Mesothelial cell of epicardium (in vitro differentiated cells): ENCODE measurements at regions not wholly inside any gene's neighbourhood (a gene's known extent, or its start where the extent isn't known, plus 50 kb on each side); places are given as distances from the start of the nearest gene placed in this dataset.

Source experiments
- DNase-seq, 2 experiments: peaks; one replicate each; pipeline ENCODE4 v3.0.0; 2021; ENCODE audit warnings: low spot score in 2 of 2; ENCODE audit not compliant: unreplicated experiment in 2 of 2
- H3K27ac Mint-ChIP-seq: 2 replicates; pipeline ENCODE4 v1.8.0; 2021; ENCODE audit warnings: mixed read lengths
- H3K27me3 Mint-ChIP-seq: 2 replicates; pipeline ENCODE4 v1.8.0; 2021; ENCODE audit warnings: low read depth, mixed read lengths
- H3K36me3 Mint-ChIP-seq: 2 replicates; pipeline ENCODE4 v1.8.0; 2021; ENCODE audit warnings: mixed read lengths
- H3K4me1 Mint-ChIP-seq: 2 replicates; pipeline ENCODE4 v1.8.0; 2021; ENCODE audit warnings: mixed read lengths
- H3K4me3 Mint-ChIP-seq: 2 replicates; pipeline ENCODE4 v1.8.0; 2021; ENCODE audit warnings: mild to moderate bottlenecking, moderate library complexity, mixed read lengths
- H3K9me3 Mint-ChIP-seq: 2 replicates; pipeline ENCODE4 v1.8.0; 2021; ENCODE audit warnings: mixed read lengths
- TF ChIP-seq, protein P1 (sequence below): fragments of 200-600 bp; sonication (generic); IDR thresholded peaks from one replicate; pipeline ENCODE4 v1.5.0; 2021; ENCODE audit warnings: antibody characterized with exemption; ENCODE audit not compliant: unreplicated experiment

DNA sequence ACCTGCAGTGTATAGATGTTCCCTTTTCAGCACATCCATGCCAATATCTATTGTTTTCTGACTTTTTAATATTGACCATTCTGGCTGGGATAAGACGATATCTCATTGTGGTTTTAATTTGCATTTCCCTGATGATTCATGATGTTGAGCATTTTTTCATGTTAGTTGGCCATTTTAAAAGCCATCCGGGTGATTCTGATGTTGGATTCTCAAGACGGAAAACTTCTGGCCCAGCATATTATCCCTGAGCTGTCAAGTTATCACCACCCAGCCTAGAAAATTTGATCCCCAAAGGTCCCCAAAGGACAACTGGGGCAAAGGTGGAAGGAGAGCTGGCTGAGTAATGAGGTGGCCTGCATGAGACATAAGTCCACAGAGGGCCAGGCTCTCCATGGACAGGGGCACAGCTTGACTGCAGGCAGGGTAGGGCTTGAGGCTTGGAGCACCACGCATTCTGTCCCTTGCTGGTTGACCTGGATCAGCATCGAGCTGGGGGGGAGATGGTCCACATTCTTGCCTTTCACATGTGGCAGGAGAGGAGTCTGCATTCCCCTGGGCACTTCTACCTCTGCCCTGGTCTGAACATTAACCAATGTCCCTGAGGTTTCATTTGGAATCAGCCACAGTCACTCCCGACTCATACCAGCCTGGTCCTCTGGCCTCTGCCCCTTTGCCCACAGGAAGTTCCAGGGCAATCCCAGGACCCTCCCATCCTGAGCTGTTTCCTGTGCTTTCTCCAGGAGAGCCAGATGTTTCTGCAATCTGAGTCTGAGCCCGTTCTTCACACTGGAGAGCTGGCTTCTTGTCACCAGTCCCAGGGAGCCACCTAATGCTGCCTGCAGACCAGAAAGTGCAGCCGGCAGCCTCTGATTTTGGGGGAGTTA, 69.2 kb downstream of the ISG20 start:
- H3K27ac Mint-ChIP-seq = no peak overlapping the region
- H3K4me3 Mint-ChIP-seq = no peak overlapping the region
- no peaks in the 10 kb centered on the region for H3K9me3 Mint-ChIP-seq

DNA sequence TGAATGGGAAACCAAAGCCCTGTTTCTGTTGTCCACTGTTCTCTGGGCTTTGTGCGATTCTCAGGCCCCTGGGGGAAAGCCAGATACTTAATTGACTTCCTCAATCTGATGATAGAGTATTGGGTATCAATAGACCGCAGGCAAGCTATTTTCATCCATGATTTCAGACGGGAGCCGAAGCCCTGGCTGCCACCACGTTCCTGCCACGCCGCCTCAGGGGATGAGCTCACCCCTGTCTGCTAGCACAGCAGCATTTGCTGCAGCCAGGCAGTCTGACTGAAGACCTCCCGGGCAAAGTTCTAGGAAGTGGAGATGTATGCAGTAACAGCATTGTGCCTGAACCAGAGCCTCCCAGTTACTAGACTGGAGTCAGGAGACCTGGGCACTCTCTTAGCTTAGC, 69.8 kb downstream of the ISG20 start:
- DNase-seq = no peak
- Mint-ChIP-seq H3K36me3 (no peaks in the 10 kb centered on the region), H3K27me3 (peaks cover 90% of the 10 kb centered on the region), H3K4me3 (no peak overlapping the region), H3K4me1 (no peaks in the 10 kb centered on the region), H3K9me3 (no peaks in the 10 kb centered on the region), H3K27ac (no peak overlapping the region)
- TF ChIP-seq, protein P1, sequence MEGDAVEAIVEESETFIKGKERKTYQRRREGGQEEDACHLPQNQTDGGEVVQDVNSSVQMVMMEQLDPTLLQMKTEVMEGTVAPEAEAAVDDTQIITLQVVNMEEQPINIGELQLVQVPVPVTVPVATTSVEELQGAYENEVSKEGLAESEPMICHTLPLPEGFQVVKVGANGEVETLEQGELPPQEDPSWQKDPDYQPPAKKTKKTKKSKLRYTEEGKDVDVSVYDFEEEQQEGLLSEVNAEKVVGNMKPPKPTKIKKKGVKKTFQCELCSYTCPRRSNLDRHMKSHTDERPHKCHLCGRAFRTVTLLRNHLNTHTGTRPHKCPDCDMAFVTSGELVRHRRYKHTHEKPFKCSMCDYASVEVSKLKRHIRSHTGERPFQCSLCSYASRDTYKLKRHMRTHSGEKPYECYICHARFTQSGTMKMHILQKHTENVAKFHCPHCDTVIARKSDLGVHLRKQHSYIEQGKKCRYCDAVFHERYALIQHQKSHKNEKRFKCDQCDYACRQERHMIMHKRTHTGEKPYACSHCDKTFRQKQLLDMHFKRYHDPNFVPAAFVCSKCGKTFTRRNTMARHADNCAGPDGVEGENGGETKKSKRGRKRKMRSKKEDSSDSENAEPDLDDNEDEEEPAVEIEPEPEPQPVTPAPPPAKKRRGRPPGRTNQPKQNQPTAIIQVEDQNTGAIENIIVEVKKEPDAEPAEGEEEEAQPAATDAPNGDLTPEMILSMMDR = no peak

More for the DNA sequence above, 69.2 kb downstream of the ISG20 start:
- peaks cover 90% of the 10 kb centered on the region for H3K27me3 Mint-ChIP-seq
- no peaks in the 10 kb centered on the region for H3K4me1 Mint-ChIP-seq
- no peaks in the 10 kb centered on the region for H3K36me3 Mint-ChIP-seq
- TF ChIP-seq, protein P1 = no peak
- no peak for DNase-seq

- H3K27me3 Mint-ChIP-seq = peaks cover 88% of the 10 kb centered on the region
- no peak for DNase-seq
- no peak overlapping the region for H3K27ac Mint-ChIP-seq
- H3K36me3 Mint-ChIP-seq = no peaks in the 10 kb centered on the region
- TF ChIP-seq, protein P1 = no peak
- no peaks in the 10 kb centered on the region for H3K4me1 Mint-ChIP-seq
- H3K4me3 Mint-ChIP-seq = no peak overlapping the region
- H3K9me3 Mint-ChIP-seq = no peaks in the 10 kb centered on the region
These were observed 71.4 kb downstream of the ISG20 start for GRCh38 chr15:88710027-88710715.

DNA sequence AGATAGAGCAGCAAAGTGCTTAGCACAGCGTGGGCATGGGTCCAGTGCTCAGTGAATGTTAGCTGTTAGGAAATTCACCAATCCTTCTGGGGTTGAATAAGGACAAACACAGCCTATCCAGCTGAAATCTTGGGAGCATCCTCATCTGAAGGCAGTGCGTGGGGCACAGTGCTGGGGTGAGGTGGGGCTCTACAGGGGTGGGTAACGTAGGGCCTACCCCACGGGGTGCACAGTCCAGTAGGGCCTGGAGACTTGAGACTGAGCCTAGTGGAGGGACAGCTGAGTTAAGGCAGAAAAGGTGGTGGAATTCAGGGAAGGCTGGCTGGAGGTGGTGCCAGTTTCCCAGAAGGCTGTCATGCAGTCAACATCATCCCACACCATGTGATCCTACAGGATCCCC, 73.0 kb downstream of the ISG20 start:
- Mint-ChIP-seq H3K27ac (no peak overlapping the region), H3K27me3 (peaks cover 81% of the 10 kb centered on the region), H3K4me1 (no peaks in the 10 kb centered on the region), H3K36me3 (no peaks in the 10 kb centered on the region), H3K4me3 (no peak overlapping the region), H3K9me3 (no peaks in the 10 kb centered on the region)
- no peak for DNase-seq
- TF ChIP-seq, protein P1 = no peak

DNA sequence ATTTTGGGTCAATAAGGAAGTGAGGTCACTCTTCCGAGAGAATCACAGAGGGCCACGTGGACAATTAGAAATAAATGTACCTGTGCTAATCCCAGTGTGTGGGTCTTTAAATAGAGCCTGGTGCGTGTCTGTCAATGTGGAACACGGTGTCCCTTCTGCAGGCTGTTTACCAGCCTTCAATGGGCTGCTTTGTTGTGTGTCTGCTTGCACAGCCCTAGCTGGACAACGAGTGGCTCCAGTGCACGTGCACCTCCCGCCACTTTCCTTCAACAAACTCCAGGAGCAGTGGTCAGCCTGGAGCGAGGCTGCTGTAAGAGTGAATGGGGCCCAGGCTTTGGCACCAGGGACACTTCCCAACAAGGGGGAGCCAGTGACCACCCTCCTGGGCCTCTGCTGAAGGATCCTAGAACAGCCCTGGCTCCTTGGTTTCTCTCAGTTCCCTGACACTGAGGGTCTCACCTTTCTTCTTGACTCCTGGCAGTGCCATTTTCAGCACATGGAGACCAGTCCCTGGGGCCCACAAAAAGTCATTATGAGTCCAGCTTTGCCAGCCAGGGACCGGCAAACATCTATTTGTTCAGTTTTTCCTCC, 76.1 kb downstream of the ISG20 start:
- Mint-ChIP-seq H3K4me3 (no peak overlapping the region), H3K36me3 (no peaks in the 10 kb centered on the region), H3K27ac (no peak overlapping the region), H3K9me3 (no peaks in the 10 kb centered on the region), H3K27me3 (peaks cover 73% of the 10 kb centered on the region), H3K4me1 (no peaks in the 10 kb centered on the region)
- TF ChIP-seq, protein P1 = no peak
- no peak for DNase-seq
